Colonic mucosa (tissue), 4 donors: ENCODE measurements at regions not wholly inside any gene's neighbourhood (a gene's known extent, or its start where the extent isn't known, plus 50 kb on each side); places are given as distances from the start of the nearest gene placed in this dataset.

Experiments
- DNase-seq: peaks from one replicate; pipeline ENCODE4 v3.0.0-alpha.2; 2020
- H3K27ac ChIP-seq: fragments of 200-600 bp; one replicate; pipeline ENCODE4 v1.8.0; 2021
- H3K27me3 ChIP-seq: fragments of 200-600 bp; one replicate; pipeline ENCODE4 v1.8.0; 2021
- H3K36me3 ChIP-seq: fragments of 200-600 bp; one replicate; pipeline ENCODE4 v1.8.0; 2021
- H3K4me1 ChIP-seq: fragments of 200-600 bp; one replicate; pipeline ENCODE4 v1.8.0; 2021; ENCODE audit warnings: mild to moderate bottlenecking
- H3K4me3 ChIP-seq: fragments of 200-600 bp; one replicate; pipeline ENCODE4 v1.8.0; 2021
- H3K9ac ChIP-seq, 2 donors: one replicate each; pipeline ENCODE4 v1.7.0; 2013; ENCODE audit warnings: control low read depth in 2 of 2, low read depth in 2 of 2, low read length in 2 of 2
- H3K9me3 ChIP-seq: fragments of 200-600 bp; one replicate; pipeline ENCODE4 v1.8.0; 2021
- CTCF ChIP-seq: fragments of 200-600 bp; IDR thresholded peaks from one replicate; pipeline ENCODE4 v1.8.0; 2022; ENCODE audit warnings: antibody characterized with exemption, mild to moderate bottlenecking
- intact Hi-C: fragments of 100-400 bp; cut with DNase I; formaldehyde crosslinking; loops from one replicate; pipeline ENCODE4 v1.14.1; 2022
- donor health status: healthy.
- donor health status: DM: no; HTN: no; CAD: no.
- donor health status: DM: no; HTN: no; CAD: no.

- no peak for DNase-seq
- H3K9ac ChIP-seq = no peak overlapping the region
- intact Hi-C loops = no loop called here
- H3K4me3 ChIP-seq = no peak overlapping the region
- H3K27ac ChIP-seq = no peak overlapping the region
- no peaks in the 10 kb centered on the region for H3K27me3 ChIP-seq
- no peak for TF ChIP-seq CTCF
- no peaks in the 10 kb centered on the region for H3K36me3 ChIP-seq
- no peaks in the 10 kb centered on the region for H3K9me3 ChIP-seq
- no peaks in the 10 kb centered on the region for H3K4me1 ChIP-seq
These were observed 160.9 kb downstream of the FZD1 start for GRCh38 chr7:91425149-91425548.

GRCh38 chr7:91427051-91427450 is 162.8 kb downstream of the FZD1 start:
- Histone ChIP-seq H3K27ac (no peak overlapping the region), H3K27me3 (no peaks in the 10 kb centered on the region), H3K36me3 (no peaks in the 10 kb centered on the region), H3K9me3 (no peaks in the 10 kb centered on the region), H3K9ac (no peak overlapping the region), H3K4me1 (no peaks in the 10 kb centered on the region), H3K4me3 (no peak overlapping the region)
- intact Hi-C loops = no loop called here
- no peak for DNase-seq
- no peak for TF ChIP-seq CTCF

- no peak overlapping the region for H3K4me3 ChIP-seq
These were observed 167.4 kb downstream of the FZD1 start for GRCh38 chr7:91431601-91432000.

DNA sequence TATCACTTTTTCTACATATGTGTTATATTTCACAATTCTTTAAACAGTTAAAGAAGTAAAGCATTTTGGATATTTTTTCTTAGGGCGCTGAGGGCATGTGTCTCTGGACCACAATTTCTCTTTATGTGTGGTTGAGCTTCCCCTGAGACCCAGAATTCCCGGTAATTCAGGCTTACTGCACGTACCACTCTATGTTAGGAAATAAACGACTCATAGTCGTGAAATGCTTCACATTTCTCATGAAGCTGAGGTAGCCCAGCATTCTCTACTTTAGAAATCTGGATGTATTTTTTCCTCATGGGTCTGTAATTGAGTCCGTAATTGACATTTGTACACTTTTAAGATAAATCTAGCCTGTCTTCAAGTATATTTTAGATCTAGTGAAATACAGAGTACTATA is 170.6 kb downstream of the FZD1 start:
- intact Hi-C loops = no loop called here
- Histone ChIP-seq H3K9ac (no peak overlapping the region), H3K27ac (no peak overlapping the region), H3K27me3 (no peaks in the 10 kb centered on the region), H3K4me3 (no peak overlapping the region), H3K9me3 (no peaks in the 10 kb centered on the region), H3K36me3 (no peaks in the 10 kb centered on the region), H3K4me1 (no peaks in the 10 kb centered on the region)
- TF ChIP-seq CTCF = no peak
- DNase-seq = no peak

More at GRCh38 chr7:91431601-91432000, 167.4 kb downstream of the FZD1 start:
- no peak overlapping the region for H3K9ac ChIP-seq
- no peak for DNase-seq
- H3K9me3 ChIP-seq = no peaks in the 10 kb centered on the region
- H3K27ac ChIP-seq = no peak overlapping the region
- H3K4me1 ChIP-seq = no peaks in the 10 kb centered on the region
- H3K36me3 ChIP-seq = no peaks in the 10 kb centered on the region
- intact Hi-C loops = no loop called here
- no peak for TF ChIP-seq CTCF
- no peaks in the 10 kb centered on the region for H3K27me3 ChIP-seq

DNA sequence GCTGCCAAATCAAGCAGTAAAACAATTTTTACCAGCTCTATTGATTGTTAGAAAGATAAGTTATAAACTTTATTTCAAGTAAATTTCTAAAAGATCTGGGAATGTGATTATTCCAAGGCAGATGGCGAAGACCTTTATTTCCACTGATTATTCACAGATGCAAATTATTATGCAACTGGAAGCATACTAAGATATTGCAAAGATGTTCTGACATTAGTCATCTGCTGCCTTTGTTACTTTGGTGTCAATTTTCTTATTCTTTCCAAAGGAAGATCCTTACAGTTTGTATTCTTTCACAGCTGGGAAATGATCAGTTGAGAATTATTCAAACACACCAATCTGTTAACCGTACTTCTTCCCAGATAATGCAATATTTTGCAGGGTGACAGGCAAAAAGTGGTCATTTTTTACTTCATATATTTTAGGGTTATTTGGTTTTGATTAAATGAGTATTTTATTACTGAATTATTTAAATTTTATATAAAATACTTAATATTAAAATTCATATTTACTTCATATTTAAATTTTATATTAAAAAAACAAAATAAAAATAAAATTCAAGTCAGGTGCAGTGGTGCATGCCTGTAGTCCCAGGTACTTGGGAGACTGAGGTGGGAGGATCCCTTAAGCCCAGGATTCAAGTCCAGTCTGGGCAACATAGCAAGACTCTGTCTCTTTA is 171.3 kb downstream of the FZD1 start:
- Histone ChIP-seq H3K27ac (no peak overlapping the region), H3K9ac (no peak overlapping the region), H3K27me3 (no peaks in the 10 kb centered on the region), H3K36me3 (no peaks in the 10 kb centered on the region), H3K4me3 (no peak overlapping the region), H3K9me3 (no peaks in the 10 kb centered on the region), H3K4me1 (no peaks in the 10 kb centered on the region)
- intact Hi-C loops = no loop called here
- no peak for DNase-seq
- no peak for TF ChIP-seq CTCF
